ENCODE measurements at regions not wholly inside any gene's neighbourhood (a gene's known extent, or its start where the extent isn't known, plus 50 kb on each side); places are given as distances from the start of the nearest gene placed in this dataset.

DNA sequence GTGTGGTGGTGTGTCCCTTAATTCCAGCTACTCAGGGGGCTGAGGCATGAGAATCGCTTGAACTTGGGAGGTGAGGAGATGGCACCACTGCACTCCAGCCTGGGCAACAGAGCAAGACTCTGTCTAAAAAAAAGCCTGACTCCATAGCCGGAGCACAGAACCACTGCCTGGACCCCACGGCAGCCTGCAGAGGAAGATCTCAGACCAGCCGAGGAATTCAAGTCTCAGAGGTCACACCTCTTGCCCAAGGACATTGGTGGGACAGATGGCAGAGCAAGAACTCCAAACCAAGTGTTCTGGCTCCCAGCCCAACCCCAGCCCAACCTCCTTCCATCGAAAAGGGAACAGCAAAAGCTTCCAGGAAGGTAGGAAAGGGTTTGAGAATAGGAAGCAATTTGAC is 70.8 kb downstream of the SMIM20 start:
- TF ChIP-seq EZH2 (IDR thresholded peaks at IDR 0.05; ENCODE audit: low read depth, low read length, severe bottlenecking), result no peak
- no peak for TF ChIP-seq USF2 (IDR thresholded peaks at IDR 0.05; ENCODE audit: low read length)
- no peak for TF ChIP-seq RFX5 (IDR thresholded peaks at IDR 0.05; ENCODE audit: borderline replicate concordance, low read depth, low read length)
- no peak for TF ChIP-seq POLR2A (IDR thresholded peaks at IDR 0.05; ENCODE audit: control extremely low read depth in 1 of 2, low read depth in 2 of 2, low read length in 2 of 2)
- no peak for TF ChIP-seq TAF1 (IDR thresholded peaks at IDR 0.05; ENCODE audit: low read depth, low read length)
- no peak for TF ChIP-seq YY1 (IDR thresholded peaks at IDR 0.05; ENCODE audit: low read depth, low read length)
- TF ChIP-seq CTCF (IDR thresholded peaks at IDR 0.05; ENCODE audit: control extremely low read depth in 1 of 3, insufficient read depth in 1 of 3, low read depth in 1 of 3, low read length in 3 of 3), result no peak
- TF ChIP-seq ZNF274 (IDR thresholded peaks at IDR 0.05; ENCODE audit: borderline replicate concordance, extremely low read depth, low read length), result no peak
- TF ChIP-seq MAX (IDR thresholded peaks at IDR 0.05), result no peak
- TF ChIP-seq RAD21 (IDR thresholded peaks at IDR 0.05 in 1 of 2, conservative IDR thresholded peaks at IDR 0.05 in 1 of 2; ENCODE audit: low read depth in 2 of 2, low read length in 2 of 2), result no peak

Data from H1 (cell line).